ENCODE measurements at regions not wholly inside any gene's neighbourhood (a gene's known extent, or its start where the extent isn't known, plus 50 kb on each side); places are given as distances from the start of the nearest gene placed in this dataset.

DNA sequence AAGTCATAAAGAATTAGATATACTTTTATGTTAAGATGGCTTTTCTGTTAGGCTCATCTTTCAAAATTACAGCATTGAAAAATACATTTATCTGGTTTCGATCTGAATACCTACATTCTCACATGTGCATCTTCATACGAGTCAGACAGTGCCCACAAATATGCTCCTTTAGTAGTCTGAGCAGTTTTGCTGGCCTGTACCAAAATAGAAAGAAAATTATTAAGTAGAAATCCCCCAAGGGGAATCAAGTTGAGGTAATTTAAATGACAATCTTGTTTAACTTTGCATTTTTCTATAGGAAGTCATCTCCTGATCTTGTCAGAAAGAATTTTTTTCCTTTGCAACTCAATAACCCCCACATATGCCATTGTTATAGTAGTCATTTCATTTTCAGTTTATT is 287.4 kb upstream of the SEMA3D start:
- H3K4me3 ChIP-seq (replicated peaks in 1 of 3; ENCODE audit: low read depth in 2 of 3, low read length in 3 of 3) = no peak overlapping the region
- H4K20me1 ChIP-seq (ENCODE audit: insufficient read depth, low read length) = no peaks in the 10 kb centered on the region
- Mint-ChIP-seq H3K36me3 (no peaks in the 10 kb centered on the region), H3K27me3 (ENCODE audit: low read depth in 3 of 3) (no peaks in the 10 kb centered on the region), H3K4me1 (peaks cover 15% of the 10 kb centered on the region), H3K9me3 (no peaks in the 10 kb centered on the region), H3K27ac (no peak overlapping the region), H3K4me3 (no peak overlapping the region)
- WGBS (ENCODE audit: insufficient coverage) = no CpG with 5 or more reads among the region's 2 CpGs
- intact Hi-C loops (cut with micrococcal nuclease) = no loop called here
- TF ChIP-seq, protein P1, sequence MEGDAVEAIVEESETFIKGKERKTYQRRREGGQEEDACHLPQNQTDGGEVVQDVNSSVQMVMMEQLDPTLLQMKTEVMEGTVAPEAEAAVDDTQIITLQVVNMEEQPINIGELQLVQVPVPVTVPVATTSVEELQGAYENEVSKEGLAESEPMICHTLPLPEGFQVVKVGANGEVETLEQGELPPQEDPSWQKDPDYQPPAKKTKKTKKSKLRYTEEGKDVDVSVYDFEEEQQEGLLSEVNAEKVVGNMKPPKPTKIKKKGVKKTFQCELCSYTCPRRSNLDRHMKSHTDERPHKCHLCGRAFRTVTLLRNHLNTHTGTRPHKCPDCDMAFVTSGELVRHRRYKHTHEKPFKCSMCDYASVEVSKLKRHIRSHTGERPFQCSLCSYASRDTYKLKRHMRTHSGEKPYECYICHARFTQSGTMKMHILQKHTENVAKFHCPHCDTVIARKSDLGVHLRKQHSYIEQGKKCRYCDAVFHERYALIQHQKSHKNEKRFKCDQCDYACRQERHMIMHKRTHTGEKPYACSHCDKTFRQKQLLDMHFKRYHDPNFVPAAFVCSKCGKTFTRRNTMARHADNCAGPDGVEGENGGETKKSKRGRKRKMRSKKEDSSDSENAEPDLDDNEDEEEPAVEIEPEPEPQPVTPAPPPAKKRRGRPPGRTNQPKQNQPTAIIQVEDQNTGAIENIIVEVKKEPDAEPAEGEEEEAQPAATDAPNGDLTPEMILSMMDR (IDR thresholded peaks at IDR 0.05) = no peak
- no peaks in the 10 kb centered on the region for H3K27me3 ChIP-seq (ENCODE audit: control insufficient read depth in 2 of 2, insufficient read depth in 2 of 2, low read length in 2 of 2)
- no peaks in the 10 kb centered on the region for H3K79me2 ChIP-seq (ENCODE audit: insufficient read depth, low read length)
- DNase-seq = no peak
- H2AFZ ChIP-seq (ENCODE audit: insufficient read depth, low read depth, low read length, poor library complexity, severe bottlenecking) = no peak overlapping the region
- no peaks in the 10 kb centered on the region for H3K9me3 ChIP-seq (replicated peaks in 1 of 2; ENCODE audit: control insufficient read depth in 1 of 2, insufficient read depth in 1 of 2, low read length in 2 of 2)
- H3K4me2 ChIP-seq (replicated peaks; ENCODE audit: extremely low read depth, low read length, poor library complexity, severe bottlenecking) = no peak overlapping the region
- H3K36me3 ChIP-seq (replicated peaks in 1 of 2; ENCODE audit: control insufficient read depth in 1 of 2, insufficient read depth in 2 of 2, low read length in 2 of 2) = no peaks in the 10 kb centered on the region
- H3K9ac ChIP-seq (ENCODE audit: insufficient read depth, low read length, poor library complexity, severe bottlenecking) = no peak overlapping the region
- H3K4me1 ChIP-seq (ENCODE audit: control insufficient read depth in 1 of 2, insufficient read depth in 2 of 2, low read length in 2 of 2) = peaks cover 2 to 9% of the 10 kb centered on the region in 2 donors
- H3K27ac ChIP-seq (ENCODE audit: low read depth in 1 of 2, low read length in 2 of 2) = no peak overlapping the region

DNA sequence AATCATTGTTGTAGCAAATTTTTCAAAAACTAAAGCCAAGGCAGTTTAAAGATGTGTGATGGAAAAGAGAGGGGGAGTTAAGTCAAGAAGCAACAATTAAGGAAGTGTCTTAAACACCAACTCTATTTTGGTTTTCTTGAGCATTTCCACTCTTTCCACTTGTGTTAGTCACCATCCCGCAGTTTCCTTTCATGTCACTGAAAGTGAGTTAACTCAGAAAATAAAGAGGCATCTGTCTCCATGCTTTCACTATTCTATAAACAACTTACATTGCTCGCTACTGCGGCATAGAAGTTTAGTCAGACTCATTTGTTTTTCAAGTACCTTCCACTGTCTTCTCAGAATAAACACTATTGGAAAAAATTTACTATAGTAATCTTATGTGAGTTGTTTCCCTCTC is 284.9 kb upstream of the SEMA3D start:
- Histone ChIP-seq H2AFZ (ENCODE audit: insufficient read depth, low read depth, low read length, poor library complexity, severe bottlenecking) (peak overlapping the region; percentile 30), H3K9ac (ENCODE audit: insufficient read depth, low read length, poor library complexity, severe bottlenecking) (no peak overlapping the region), H3K4me1 (ENCODE audit: control insufficient read depth in 1 of 2, insufficient read depth in 2 of 2, low read length in 2 of 2) (peaks cover 2 to 9% of the 10 kb centered on the region in 2 donors), H3K27ac (ENCODE audit: low read depth in 1 of 2, low read length in 2 of 2) (peak overlapping the region in 1 of 2 donors; percentile 24), H3K4me2 (replicated peaks; ENCODE audit: extremely low read depth, low read length, poor library complexity, severe bottlenecking) (peak overlapping the region; percentile 49), H3K79me2 (ENCODE audit: insufficient read depth, low read length) (no peaks in the 10 kb centered on the region), H3K9me3 (replicated peaks in 1 of 2; ENCODE audit: control insufficient read depth in 1 of 2, insufficient read depth in 1 of 2, low read length in 2 of 2) (no peaks in the 10 kb centered on the region), H3K36me3 (replicated peaks in 1 of 2; ENCODE audit: control insufficient read depth in 1 of 2, insufficient read depth in 2 of 2, low read length in 2 of 2) (no peaks in the 10 kb centered on the region), H3K27me3 (ENCODE audit: control insufficient read depth in 2 of 2, insufficient read depth in 2 of 2, low read length in 2 of 2) (no peaks in the 10 kb centered on the region), H4K20me1 (ENCODE audit: insufficient read depth, low read length) (no peaks in the 10 kb centered on the region), H3K4me3 (replicated peaks in 1 of 3; ENCODE audit: low read depth in 2 of 3, low read length in 3 of 3) (peak overlapping the region in 1 of 3 experiments; percentile 15)
- H3K27me3 Mint-ChIP-seq (ENCODE audit: low read depth in 3 of 3) = no peaks in the 10 kb centered on the region
- DNase-seq = peak in 2 of 3 donors; percentile 1 to 20
- H3K9me3 Mint-ChIP-seq = no peaks in the 10 kb centered on the region
- no CpG with 5 or more reads among the region's 3 CpGs for WGBS (ENCODE audit: insufficient coverage)
- intact Hi-C loops (cut with micrococcal nuclease) = no loop called here
- H3K4me1 Mint-ChIP-seq = peaks cover 15% of the 10 kb centered on the region
- peak overlapping the region in 1 of 2 donors; percentile 74 for H3K4me3 Mint-ChIP-seq
- peak overlapping the region in 3 of 7 donors; percentile 10 to 65 (median 49) for H3K27ac Mint-ChIP-seq
- TF ChIP-seq, protein P1 (IDR thresholded peaks at IDR 0.05) = no peak
- no peaks in the 10 kb centered on the region for H3K36me3 Mint-ChIP-seq
